ENCODE measurements at regions not wholly inside any gene's neighbourhood (a gene's known extent, or its start where the extent isn't known, plus 50 kb on each side); places are given as distances from the start of the nearest gene placed in this dataset.

DNA sequence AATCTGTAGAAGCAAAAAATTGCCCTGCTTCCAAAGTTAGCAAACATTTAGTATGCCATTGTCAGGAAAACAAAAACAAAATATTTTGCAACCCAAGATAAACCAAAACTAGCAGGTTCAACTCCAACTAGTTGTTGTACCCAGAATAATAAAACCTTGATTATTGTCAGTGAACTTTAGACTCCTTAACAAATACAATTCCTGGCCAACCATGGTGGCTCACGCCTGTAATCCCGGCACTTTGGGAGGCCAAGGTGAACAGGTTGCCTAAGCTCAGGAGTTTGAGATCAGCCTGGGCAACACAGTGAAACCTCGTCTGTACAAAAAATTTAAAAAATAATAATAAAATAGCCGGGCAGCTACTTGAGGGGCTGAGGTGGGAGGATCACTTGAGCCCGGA is 53.6 kb upstream of the EPCAM start:
- TF ChIP-seq ZFP30 (CRISPR knock-in tag; IDR thresholded peaks at IDR 0.05) (no peak), SNAI2 (CRISPR knock-in tag; IDR thresholded peaks at IDR 0.05) (no peak), ISL1 (CRISPR knock-in tag; IDR thresholded peaks at IDR 0.05) (no peak), CSDC2 (CRISPR knock-in tag; IDR thresholded peaks at IDR 0.05) (no peak), BACH2 (CRISPR knock-in tag; IDR thresholded peaks at IDR 0.05; ENCODE audit: borderline replicate concordance) (no peak), TOX (CRISPR knock-in tag; IDR thresholded peaks at IDR 0.05; ENCODE audit: borderline replicate concordance) (no peak), ZNF8 (CRISPR knock-in tag; IDR thresholded peaks at IDR 0.05) (no peak), GLIS3 (CRISPR knock-in tag; IDR thresholded peaks at IDR 0.05) (no peak), ZNF565 (CRISPR knock-in tag; conservative IDR thresholded peaks at IDR 0.05; ENCODE audit: low read depth) (no peak), PPARA (CRISPR knock-in tag; IDR thresholded peaks at IDR 0.05; ENCODE audit: borderline replicate concordance) (no peak), RARB (CRISPR knock-in tag; IDR thresholded peaks at IDR 0.05) (no peak), ESRRG (CRISPR knock-in tag; IDR thresholded peaks at IDR 0.05) (no peak), TCF4 (CRISPR knock-in tag; IDR thresholded peaks at IDR 0.05; ENCODE audit: borderline replicate concordance) (no peak), ZFP3 (CRISPR knock-in tag; IDR thresholded peaks at IDR 0.05) (no peak), ZC3H10 (CRISPR knock-in tag; IDR thresholded peaks at IDR 0.05) (no peak)
- TF ChIP-seq, protein P1, sequence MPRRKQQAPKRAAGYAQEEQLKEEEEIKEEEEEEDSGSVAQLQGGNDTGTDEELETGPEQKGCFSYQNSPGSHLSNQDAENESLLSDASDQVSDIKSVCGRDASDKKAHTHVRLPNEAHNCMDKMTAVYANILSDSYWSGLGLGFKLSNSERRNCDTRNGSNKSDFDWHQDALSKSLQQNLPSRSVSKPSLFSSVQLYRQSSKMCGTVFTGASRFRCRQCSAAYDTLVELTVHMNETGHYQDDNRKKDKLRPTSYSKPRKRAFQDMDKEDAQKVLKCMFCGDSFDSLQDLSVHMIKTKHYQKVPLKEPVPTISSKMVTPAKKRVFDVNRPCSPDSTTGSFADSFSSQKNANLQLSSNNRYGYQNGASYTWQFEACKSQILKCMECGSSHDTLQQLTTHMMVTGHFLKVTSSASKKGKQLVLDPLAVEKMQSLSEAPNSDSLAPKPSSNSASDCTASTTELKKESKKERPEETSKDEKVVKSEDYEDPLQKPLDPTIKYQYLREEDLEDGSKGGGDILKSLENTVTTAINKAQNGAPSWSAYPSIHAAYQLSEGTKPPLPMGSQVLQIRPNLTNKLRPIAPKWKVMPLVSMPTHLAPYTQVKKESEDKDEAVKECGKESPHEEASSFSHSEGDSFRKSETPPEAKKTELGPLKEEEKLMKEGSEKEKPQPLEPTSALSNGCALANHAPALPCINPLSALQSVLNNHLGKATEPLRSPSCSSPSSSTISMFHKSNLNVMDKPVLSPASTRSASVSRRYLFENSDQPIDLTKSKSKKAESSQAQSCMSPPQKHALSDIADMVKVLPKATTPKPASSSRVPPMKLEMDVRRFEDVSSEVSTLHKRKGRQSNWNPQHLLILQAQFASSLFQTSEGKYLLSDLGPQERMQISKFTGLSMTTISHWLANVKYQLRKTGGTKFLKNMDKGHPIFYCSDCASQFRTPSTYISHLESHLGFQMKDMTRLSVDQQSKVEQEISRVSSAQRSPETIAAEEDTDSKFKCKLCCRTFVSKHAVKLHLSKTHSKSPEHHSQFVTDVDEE (CRISPR knock-in tag; IDR thresholded peaks at IDR 0.05): no peak
- TF ChIP-seq, protein P2, sequence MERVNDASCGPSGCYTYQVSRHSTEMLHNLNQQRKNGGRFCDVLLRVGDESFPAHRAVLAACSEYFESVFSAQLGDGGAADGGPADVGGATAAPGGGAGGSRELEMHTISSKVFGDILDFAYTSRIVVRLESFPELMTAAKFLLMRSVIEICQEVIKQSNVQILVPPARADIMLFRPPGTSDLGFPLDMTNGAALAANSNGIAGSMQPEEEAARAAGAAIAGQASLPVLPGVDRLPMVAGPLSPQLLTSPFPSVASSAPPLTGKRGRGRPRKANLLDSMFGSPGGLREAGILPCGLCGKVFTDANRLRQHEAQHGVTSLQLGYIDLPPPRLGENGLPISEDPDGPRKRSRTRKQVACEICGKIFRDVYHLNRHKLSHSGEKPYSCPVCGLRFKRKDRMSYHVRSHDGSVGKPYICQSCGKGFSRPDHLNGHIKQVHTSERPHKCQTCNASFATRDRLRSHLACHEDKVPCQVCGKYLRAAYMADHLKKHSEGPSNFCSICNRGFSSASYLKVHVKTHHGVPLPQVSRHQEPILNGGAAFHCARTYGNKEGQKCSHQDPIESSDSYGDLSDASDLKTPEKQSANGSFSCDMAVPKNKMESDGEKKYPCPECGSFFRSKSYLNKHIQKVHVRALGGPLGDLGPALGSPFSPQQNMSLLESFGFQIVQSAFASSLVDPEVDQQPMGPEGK (CRISPR knock-in tag; IDR thresholded peaks at IDR 0.05; ENCODE audit: borderline replicate concordance): no peak
- TF ChIP-seq, protein P3, sequence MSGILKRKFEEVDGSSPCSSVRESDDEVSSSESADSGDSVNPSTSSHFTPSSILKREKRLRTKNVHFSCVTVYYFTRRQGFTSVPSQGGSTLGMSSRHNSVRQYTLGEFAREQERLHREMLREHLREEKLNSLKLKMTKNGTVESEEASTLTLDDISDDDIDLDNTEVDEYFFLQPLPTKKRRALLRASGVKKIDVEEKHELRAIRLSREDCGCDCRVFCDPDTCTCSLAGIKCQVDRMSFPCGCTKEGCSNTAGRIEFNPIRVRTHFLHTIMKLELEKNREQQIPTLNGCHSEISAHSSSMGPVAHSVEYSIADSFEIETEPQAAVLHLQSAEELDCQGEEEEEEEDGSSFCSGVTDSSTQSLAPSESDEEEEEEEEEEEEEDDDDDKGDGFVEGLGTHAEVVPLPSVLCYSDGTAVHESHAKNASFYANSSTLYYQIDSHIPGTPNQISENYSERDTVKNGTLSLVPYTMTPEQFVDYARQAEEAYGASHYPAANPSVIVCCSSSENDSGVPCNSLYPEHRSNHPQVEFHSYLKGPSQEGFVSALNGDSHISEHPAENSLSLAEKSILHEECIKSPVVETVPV (CRISPR knock-in tag; IDR thresholded peaks at IDR 0.05): no peak
- TF ChIP-seq, protein P4, sequence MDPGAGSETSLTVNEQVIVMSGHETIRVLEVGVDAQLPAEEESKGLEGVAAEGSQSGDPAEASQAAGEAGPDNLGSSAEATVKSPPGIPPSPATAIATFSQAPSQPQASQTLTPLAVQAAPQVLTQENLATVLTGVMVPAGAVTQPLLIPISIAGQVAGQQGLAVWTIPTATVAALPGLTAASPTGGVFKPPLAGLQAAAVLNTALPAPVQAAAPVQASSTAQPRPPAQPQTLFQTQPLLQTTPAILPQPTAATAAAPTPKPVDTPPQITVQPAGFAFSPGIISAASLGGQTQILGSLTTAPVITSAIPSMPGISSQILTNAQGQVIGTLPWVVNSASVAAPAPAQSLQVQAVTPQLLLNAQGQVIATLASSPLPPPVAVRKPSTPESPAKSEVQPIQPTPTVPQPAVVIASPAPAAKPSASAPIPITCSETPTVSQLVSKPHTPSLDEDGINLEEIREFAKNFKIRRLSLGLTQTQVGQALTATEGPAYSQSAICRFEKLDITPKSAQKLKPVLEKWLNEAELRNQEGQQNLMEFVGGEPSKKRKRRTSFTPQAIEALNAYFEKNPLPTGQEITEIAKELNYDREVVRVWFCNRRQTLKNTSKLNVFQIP (CRISPR knock-in tag; IDR thresholded peaks at IDR 0.05; ENCODE audit: borderline replicate concordance, low read depth): no peak
- ATAC-seq: no peak

DNA sequence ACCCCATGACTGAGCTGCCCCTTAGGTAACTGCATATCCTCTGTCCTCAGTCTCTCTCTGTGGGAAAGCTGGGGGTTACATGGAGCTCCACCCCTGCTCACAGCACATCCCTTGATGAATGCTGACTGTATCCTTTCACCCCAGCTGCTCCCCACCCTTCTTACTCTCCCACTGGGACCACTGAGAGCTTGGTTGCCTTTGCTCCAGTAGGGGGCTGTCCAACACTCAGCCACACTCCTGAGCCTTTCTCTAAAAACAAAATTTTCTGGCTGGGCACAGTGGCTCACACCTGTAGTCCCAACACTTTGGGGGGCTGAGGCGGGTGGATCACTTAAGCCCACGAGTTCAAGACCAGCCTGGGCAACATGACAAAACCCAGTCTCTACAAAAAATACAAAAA is 55.4 kb upstream of the EPCAM start:
- no peak for ATAC-seq
- TF ChIP-seq ZNF565 (CRISPR knock-in tag; conservative IDR thresholded peaks at IDR 0.05; ENCODE audit: low read depth): no peak
- no peak for TF ChIP-seq ZNF8 (CRISPR knock-in tag; IDR thresholded peaks at IDR 0.05)
- TF ChIP-seq, protein P2 (CRISPR knock-in tag; IDR thresholded peaks at IDR 0.05; ENCODE audit: borderline replicate concordance): no peak
- no peak for TF ChIP-seq ZFP30 (CRISPR knock-in tag; IDR thresholded peaks at IDR 0.05)

DNA sequence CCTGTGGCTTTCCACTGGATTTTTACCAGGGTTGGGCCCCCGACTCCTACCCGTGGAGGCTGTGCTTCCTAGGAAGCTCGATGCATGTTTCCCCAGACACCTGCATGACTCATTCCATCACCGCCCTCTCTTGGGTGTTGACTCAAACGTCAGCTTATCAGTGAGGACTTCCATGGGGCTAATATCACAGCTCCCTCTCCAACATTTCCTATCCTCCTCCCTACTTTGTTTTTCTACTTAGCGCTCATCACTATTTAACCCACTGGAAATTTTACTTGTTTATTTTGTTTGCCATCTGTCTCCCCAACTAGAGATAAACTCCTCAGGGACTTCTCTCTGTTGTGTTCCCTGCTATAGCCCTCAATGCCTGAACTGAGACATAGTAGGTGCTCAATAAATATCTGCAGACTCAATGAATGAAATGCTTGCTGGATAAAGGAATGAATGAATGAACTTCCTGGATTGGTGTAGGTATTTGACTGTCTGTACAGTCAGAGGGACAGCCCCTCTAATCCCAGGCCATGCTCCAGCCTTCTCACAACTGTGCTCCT is 55.9 kb upstream of the EPCAM start:
- ATAC-seq: no peak
- TF ChIP-seq ZNF8 (CRISPR knock-in tag; IDR thresholded peaks at IDR 0.05): no peak
- TF ChIP-seq OSR1 (CRISPR knock-in tag; IDR thresholded peaks at IDR 0.05): no peak
- TF ChIP-seq ZNF70 (CRISPR knock-in tag; IDR thresholded peaks at IDR 0.05): no peak
- no peak for TF ChIP-seq ESRRG (CRISPR knock-in tag; IDR thresholded peaks at IDR 0.05)
- no peak for TF ChIP-seq ZFP3 (CRISPR knock-in tag; IDR thresholded peaks at IDR 0.05)
- TF ChIP-seq SNAI2 (CRISPR knock-in tag; IDR thresholded peaks at IDR 0.05): no peak
- TF ChIP-seq, protein P1 (CRISPR knock-in tag; IDR thresholded peaks at IDR 0.05): no peak
- TF ChIP-seq, protein P3 (CRISPR knock-in tag; IDR thresholded peaks at IDR 0.05): no peak
- TF ChIP-seq BACH2 (CRISPR knock-in tag; IDR thresholded peaks at IDR 0.05; ENCODE audit: borderline replicate concordance): no peak
- TF ChIP-seq, protein P2 (CRISPR knock-in tag; IDR thresholded peaks at IDR 0.05; ENCODE audit: borderline replicate concordance): no peak
